Left colon (tissue), 2 donors: ENCODE measurements at regions not wholly inside any gene's neighbourhood (a gene's known extent, or its start where the extent isn't known, plus 50 kb on each side); places are given as distances from the start of the nearest gene placed in this dataset.

Experiments
- ATAC-seq: fragments of 200-7000 bp; cut with Tn5 transposase; one replicate; pipeline ENCODE4 v1.9.1; 2020; ENCODE audit warnings: mild to moderate bottlenecking, moderate library complexity
- DNase-seq, 2 donors: peaks; one replicate each; pipeline ENCODE4 v3.0.0-alpha.2; 2020
- intact Hi-C, 2 donors: fragments of 100-400 bp; cut with DNase I in 1 of 2; cut with micrococcal nuclease in 1 of 2; formaldehyde crosslinking; loops; one replicate each; pipeline versions ENCODE4 v1.11.2 to v1.14.0; 2022; cut with DNase I, micrococcal nuclease
- donor health status: DM: no; HTN: no; CAD: no.
- donor health status: DM: yes; HTN: yes; CAD: no.

GRCh38 chr6:98648211-98648914 lies 186.0 kb upstream of the POU3F2 start:
- intact Hi-C loops = no loop called here
- ATAC-seq = no peak
- DNase-seq = no peak

DNA sequence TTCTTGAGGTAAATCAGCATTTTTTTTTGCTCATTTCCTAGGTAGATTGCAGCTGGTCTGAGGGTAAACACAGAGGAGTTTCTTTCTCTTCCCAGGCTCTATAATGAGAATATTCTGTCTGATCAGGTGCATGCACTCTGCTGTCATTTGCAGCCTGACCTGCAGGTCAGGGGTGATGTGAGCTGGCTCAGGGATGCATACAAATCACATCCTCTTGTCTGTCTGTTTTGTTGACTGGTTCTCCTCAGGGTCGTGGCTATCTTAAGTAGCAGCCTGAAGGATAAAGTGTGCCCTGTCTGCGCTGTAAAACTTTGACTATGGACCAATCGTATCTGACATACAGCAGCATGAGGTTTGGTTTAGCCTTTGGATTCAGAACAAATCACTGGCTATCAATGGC lies 183.4 kb upstream of the POU3F2 start:
- DNase-seq (no peak), ATAC-seq (no peak)
- intact Hi-C loops = no loop called here

DNA sequence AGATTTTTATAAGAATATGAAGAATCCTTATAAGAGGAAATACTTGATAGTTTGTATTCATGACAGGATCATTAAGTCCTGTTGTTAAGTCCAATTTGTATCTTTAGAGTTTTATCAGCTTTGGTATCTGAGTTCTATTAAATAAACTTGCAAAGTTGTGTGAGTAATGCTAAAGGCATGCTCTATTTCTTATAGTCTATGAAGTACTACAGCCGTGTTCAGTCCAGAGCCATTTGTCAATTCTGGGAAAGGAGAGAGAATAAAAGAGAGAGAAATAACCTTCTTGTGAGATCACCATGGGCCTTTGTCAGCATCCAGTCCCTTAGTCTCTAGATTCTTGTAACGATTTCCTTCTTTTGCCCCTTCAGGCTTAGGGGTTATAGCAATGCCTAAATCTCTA lies 181.2 kb upstream of the POU3F2 start:
- intact Hi-C loops = no loop called here
- ATAC-seq (no peak), DNase-seq (no peak)

DNA sequence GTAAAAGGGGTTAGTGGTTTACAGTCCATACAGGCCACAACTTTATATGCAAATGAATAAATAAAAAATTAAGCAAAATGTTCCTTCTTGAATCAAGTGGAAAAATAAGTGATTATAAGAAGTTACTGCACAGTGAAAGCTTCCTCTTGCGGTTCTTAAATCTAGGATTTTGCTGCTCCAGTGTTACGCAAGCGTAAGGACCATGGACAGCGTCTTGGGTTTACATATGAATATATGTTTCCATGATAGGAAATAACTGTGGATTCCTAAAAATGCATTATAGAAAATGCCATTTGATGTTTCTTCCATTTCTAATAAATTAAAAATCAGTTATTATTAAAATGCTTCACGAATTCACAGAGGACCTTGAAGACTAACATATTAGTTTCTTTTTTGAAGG lies 176.6 kb upstream of the POU3F2 start:
- intact Hi-C loops = no loop called here
- ATAC-seq (no peak), DNase-seq (peak in 1 of 2 donors; percentile 32)

DNA sequence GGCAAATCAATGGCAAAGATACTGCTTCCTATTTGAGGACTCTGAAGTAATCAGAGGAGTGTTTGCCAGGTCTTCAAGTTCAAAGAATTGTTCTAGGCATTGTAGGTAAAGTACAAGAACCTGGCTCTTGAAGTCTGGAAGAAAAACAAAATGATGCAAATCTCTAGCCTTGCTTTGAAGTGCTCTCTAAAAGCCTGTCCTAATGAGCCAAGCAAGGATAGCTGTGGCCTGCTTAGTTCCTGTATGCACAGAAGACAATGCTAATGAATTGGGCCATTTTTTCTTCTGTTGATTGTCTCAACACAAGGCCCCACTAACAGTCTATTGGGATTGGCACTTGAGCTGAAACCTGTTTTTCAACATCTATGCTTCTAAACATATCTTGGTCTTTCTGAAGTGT lies 165.0 kb upstream of the POU3F2 start:
- intact Hi-C loops = no loop called here
- ATAC-seq (no peak), DNase-seq (no peak)

DNA sequence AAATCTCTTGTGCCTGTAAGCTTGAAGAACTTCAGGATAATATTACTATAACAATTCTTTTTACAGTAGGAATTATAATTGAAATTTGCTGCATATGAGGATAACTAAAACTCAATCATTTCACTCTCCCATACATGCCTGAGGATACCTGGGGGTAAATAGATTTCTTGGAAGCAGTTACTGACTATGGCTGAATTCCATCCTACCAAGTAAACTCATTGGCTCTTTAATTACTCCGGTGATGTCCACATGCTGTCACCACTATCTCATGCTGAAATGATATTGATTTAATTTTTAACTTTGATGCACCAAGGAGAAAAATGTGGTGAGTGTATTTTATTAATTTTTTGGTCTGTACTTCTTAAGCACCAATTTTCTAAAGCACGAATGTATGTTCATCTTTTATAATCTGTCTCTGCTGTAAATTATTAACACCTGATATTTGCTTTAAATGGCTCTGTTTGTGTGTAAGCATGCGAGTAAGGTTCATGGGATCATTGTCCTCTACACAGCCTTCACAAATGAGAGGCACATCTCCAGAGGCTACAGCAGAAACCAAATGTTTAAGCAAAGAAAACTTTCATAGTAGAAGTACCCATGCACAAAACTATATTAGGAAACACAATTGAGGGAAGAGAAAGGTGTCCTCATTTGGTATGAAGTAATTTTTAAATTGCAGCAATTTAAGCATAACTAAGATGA lies 164.2 kb upstream of the POU3F2 start:
- DNase-seq (no peak), ATAC-seq (no peak)
- intact Hi-C loops = no loop called here

GRCh38 chr6:98672681-98673475 lies 161.5 kb upstream of the POU3F2 start:
- ATAC-seq = no peak
- intact Hi-C loops = no loop called here
- no peak for DNase-seq

DNA sequence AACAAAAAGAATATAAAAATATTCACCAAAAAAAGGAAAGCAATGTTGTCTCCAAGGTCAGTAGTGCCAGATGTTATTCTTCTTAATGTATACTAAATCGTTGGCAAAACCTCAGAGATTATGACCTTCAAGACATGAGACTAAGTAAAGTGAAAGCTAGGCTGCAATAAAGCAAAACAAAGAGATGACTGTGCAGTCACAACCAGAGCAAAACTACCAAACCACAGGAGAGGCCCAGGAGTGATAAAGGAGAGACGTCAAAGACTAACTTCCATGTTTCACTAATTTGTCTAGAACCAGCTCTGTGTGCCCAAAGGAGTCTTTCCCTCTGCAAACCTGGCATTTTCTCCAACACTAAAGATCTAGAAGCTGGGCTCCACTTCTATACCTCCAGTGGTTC lies 155.9 kb upstream of the POU3F2 start:
- no peak for ATAC-seq

GRCh38 chr6:98686008-98686601 lies 148.3 kb upstream of the POU3F2 start:
- ATAC-seq (no peak), DNase-seq (no peak)
- intact Hi-C loops = no loop called here

More for the DNA sequence above, 155.9 kb upstream of the POU3F2 start:
- no peak for DNase-seq
- intact Hi-C loops = no loop called here

- intact Hi-C loops = no loop called here
- ATAC-seq = no peak
- DNase-seq = no peak
Measured at GRCh38 chr6:98687752-98688151, 146.6 kb upstream of the POU3F2 start.

DNA sequence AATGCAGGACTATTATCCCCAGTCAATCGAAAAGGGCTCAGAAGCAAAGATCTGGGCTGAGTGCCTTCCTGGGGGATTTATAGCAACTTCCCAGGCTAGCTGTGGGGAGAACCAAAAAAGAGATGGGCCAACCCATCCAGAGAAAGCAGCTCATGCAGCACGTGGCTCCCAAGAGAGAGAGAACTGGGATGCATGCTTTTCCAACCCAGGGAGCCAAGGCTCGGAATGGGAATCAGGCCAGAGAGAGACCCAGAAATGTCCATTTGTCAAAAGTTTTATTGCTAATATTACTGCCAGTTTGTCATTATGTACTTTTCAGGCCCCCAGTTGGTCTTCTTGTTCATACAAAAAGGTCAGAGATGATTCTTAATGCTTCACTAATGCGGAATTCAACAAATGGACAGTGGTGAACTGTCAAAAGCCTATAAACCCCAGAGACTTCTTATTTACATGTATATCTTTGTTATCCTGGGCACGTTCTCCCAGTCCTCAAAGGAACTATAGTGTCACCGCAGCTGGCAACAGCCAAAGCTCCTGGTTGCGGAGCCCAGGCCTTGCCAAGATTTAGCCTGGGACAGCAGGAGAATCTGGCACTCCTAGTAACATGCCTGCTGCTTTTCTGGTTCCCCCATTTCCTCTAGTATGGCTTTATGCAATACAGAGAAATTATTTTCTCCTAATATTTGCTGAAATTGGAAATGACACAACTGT lies 139.1 kb upstream of the POU3F2 start:
- DNase-seq (no peak), ATAC-seq (no peak)
- intact Hi-C loops = no loop called here

DNA sequence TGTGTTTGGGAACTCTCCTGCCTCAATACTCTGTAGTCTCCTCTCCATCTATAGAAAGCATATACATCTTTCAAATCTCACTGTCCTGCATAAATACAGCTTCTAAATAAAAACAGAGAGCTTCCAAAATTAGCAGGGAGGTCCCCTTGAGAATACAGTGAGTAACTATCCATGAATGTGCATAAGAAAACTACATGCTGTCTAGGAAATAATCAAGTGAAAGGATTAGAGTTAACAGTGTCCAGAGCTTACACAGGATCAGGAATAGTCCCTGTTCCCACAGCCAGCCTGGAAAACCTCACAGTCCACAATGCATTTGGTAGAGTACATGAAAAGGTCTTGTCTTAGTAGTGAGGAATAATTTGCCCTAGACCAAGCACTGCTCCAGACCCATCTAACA lies 123.0 kb upstream of the POU3F2 start:
- DNase-seq = no peak
- no peak for ATAC-seq
- intact Hi-C loops = no loop called here

DNA sequence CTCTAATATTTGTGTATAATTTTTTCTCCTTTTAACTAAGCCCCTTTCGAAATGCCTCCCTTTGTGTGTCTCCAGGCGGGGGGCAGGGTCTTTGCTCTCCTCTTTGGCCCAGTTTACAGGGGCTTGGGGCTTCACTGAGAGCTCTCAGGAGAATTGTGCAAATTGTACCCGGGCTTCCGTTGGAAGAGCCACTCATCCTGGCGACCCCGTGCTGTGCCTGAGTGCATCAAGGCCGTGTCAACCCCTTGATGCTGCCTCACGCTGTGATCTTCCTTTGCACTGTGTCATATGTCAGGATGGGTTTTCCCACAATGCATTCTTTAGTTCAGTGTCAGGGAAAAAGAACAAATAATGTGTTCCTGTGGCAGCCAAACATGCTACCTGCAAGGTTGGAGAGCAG lies 118.0 kb upstream of the POU3F2 start:
- DNase-seq (no peak), ATAC-seq (no peak)
- intact Hi-C loops = no loop called here

- intact Hi-C loops = no loop called here
- ATAC-seq (no peak), DNase-seq (no peak)
Measured at GRCh38 chr6:98717322-98717877, 117.0 kb upstream of the POU3F2 start.

DNA sequence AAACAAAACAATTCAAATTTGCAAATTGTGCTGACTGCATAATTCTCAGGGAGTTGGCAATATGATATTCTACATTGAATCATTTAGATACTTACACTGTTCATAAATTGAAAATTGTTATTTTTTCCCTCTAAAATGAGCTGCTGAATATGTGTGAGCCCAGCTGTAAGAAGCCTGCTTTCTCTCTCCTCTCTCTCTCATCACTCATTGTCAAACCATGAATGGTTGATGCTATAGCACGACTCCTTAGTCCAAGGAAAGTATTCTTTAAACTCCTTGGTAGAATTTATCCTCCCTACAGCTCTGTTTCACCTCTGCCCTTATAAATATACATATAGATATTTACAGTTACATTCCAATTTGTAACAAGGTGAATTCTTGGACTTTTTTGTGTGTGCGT lies 116.4 kb upstream of the POU3F2 start:
- DNase-seq = no peak
- intact Hi-C loops = no loop called here
- no peak for ATAC-seq

GRCh38 chr6:98724537-98724936 lies 109.8 kb upstream of the POU3F2 start:
- no peak for DNase-seq
- no peak for ATAC-seq
- intact Hi-C loops = no loop called here

DNA sequence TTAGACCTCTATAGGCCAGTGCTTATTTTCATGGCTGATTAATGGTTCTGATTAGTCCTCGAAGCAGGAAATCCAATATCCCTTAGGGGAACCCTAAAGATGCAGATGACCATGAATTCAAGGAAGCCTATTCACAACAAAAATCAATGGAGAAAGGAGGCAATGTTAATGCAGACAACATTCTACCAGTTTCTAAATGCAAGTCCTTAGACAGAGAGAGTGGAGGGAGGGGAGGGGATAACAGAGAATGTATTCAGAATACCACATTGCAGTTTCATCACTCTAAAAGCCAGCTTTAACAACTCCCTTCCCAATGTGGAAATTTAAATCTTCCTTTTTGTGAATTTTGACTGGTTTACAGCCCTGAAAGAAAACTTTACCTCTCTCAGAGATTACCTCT lies 87.1 kb upstream of the POU3F2 start:
- intact Hi-C loops = no loop called here
- no peak for DNase-seq
- ATAC-seq = no peak

- intact Hi-C loops = no loop called here
- DNase-seq = no peak
- ATAC-seq = no peak
Measured at GRCh38 chr6:98747960-98748359, 86.4 kb upstream of the POU3F2 start.

DNA sequence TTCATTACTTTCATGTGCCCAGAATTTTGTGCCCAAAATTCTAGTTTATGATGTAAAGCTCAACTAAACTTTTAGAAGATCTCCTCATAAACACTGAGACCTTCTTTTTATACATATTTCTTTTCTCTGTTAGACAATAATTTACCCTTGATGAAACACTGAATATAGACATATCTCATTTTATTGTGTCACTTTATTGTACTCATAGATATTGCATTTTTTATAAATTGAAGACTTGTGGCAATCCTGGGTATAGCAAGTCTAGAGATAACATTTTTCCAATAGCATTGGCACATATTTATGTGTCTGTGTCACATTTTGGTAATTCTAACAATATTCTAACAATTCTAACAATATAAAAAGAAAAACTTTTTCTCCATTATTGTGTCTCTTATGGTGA lies 74.9 kb upstream of the POU3F2 start:
- DNase-seq (no peak), ATAC-seq (no peak)
- intact Hi-C loops = no loop called here
